SJSA1 (cell line): ENCODE measurements at regions not wholly inside any gene's neighbourhood (a gene's known extent, or its start where the extent isn't known, plus 50 kb on each side); places are given as distances from the start of the nearest gene placed in this dataset.
"Not testable (repeated sequence)": the region's sequence is repeated elsewhere in the genome, so short reads cannot be mapped to it uniquely, and the experiment has no call there.

Experiments used
- DNase-seq, 2 experiments: peaks; one replicate each; pipeline ENCODE4 v3.0.0-alpha.2; 2015 to 2020; ENCODE audit warnings: low spot score in 2 of 2, low read depth in 1 of 2
- H3K27ac ChIP-seq: fragments of 250-450 bp; sonication (Bioruptor Pico); 2 replicates; pipeline ENCODE4 v1.5.1; 2020; ENCODE audit warnings: mild to moderate bottlenecking, moderate library complexity
- H3K27me3 ChIP-seq: fragments of 250-450 bp; sonication (Bioruptor Pico); replicated peaks from 2 replicates; pipeline ENCODE4 v1.5.1; 2020; ENCODE audit warnings: mild to moderate bottlenecking, moderate library complexity
- H3K36me3 ChIP-seq: fragments of 250-450 bp; sonication (Bioruptor Pico); 2 replicates; pipeline ENCODE4 v1.5.1; 2020; ENCODE audit warnings: mild to moderate bottlenecking
- H3K4me1 ChIP-seq: fragments of 250-450 bp; sonication (Bioruptor Pico); replicated peaks from 2 replicates; pipeline ENCODE4 v1.6.1; 2021; ENCODE audit warnings: mild to moderate bottlenecking
- H3K4me3 ChIP-seq: fragments of 250-450 bp; sonication (Bioruptor Pico); 2 replicates; pipeline ENCODE4 v1.5.1; 2020; ENCODE audit warnings: mild to moderate bottlenecking
- H3K9me3 ChIP-seq: fragments of 250-450 bp; sonication (Bioruptor Pico); replicated peaks from 2 replicates; pipeline ENCODE4 v1.5.1; 2020; ENCODE audit warnings: mild to moderate bottlenecking

DNA sequence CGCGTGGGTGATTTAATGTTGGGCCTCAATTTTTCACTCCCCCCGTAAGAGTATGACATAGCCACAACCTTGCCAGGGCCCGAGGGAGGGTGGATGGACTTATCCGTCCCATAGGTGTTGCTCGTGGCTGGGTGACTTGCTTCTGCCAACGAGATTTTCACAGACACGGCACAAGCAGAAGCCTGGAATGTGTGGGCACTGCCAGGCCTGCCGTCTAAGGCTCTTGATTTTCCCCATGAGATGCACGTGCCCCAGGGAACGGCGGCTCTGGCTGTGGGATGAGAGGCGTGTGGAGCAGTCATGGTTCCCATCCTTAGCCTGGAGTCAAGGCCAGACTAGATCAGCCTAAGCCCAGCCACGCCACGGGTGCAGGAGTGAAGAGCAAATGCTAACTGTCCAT lies 58.6 kb upstream of the APOD start:
- H3K27ac ChIP-seq, DNase-seq, H3K9me3 ChIP-seq, H3K4me1 ChIP-seq, H3K27me3 ChIP-seq, H3K36me3 ChIP-seq, H3K4me3 ChIP-seq: not testable (repeated sequence)

GRCh38 chr3:195638456-195638855 lies 54.7 kb upstream of the APOD start:
- H3K27ac ChIP-seq, H3K27me3 ChIP-seq, H3K4me1 ChIP-seq, DNase-seq, H3K9me3 ChIP-seq, H3K36me3 ChIP-seq, H3K4me3 ChIP-seq: not testable (repeated sequence)

DNA sequence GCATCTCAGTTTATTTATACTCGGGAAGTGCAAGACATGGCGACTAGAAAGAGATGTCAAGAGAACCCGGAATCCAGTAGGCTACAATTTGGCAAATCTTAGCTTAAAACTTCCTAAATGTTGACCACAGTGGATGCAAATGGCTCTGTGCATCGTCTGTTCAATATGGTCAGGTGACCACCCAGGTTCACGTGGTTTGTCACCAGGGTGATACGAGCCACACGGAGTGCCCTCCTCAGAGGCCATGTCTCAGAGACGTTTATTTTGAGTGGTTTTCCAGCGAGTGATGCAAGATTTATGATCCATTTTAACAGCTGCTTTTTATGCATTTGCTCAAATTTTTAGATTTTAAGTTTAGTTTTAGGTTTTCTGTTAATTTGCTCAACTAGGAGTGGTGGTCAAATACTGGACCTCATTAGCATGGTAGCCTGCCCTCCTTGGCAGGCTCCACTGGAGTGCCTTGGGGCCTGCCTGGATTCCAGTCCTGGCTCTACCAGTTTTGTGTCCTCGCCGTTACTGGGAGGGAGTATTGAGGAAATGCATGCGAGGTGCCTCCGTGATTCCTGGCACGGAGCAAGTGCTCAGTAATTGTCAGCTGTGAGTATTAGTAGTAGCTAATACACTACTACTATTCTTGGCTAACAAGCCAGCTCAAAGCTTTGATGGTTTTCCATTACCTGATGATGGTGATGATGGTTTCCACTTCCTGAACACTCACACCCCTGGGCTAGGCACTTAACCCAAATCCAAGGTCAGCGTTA lies 53.9 kb upstream of the APOD start:
- DNase-seq, H3K4me3 ChIP-seq, H3K4me1 ChIP-seq, H3K27me3 ChIP-seq, H3K27ac ChIP-seq, H3K36me3 ChIP-seq, H3K9me3 ChIP-seq: not testable (repeated sequence)

GRCh38 chr3:195637011-195637410 lies 53.3 kb upstream of the APOD start:
- H3K27ac ChIP-seq, H3K9me3 ChIP-seq, H3K4me3 ChIP-seq, H3K4me1 ChIP-seq, H3K36me3 ChIP-seq, DNase-seq, H3K27me3 ChIP-seq: not testable (repeated sequence)

DNA sequence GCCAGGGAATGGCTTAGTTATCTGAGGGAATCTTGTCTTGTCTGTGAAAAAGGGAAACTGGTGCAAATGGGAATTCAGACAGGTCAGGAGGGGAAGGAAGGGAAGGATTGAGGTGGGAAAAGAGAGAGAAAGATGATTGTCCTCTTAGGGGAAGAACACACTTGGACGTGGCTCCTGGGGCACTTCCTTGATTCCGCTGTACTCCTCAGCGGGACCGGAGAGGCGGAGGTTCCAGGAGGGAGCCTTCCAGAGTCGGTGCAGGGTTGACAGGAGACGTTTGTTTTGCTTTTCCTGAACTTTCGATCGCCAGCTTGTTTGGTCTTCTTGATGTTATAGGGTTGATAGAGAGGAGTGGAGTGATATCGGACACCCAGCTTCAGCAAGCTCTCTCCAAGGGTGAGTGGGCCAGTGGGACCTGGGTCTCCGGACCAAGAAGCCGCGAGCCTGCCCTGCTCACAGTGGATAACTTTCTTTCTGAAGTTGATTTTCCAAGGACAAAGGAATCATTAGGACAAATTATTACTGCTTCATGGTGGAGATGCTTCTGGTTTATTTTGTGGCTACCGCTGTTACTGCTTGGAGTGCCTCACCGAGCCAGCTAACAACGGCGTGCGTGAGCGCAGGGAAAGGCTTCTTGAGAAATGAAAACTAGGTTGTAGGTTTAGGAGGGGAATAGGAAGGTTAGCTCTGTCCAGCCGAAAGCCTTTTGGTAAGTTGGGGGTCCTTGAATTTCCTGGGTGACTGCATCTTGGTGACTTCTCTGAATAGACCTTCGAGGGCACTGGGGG lies 52.4 kb upstream of the APOD start:
- not testable (repeated sequence) for DNase-seq, H3K4me3 ChIP-seq, H3K9me3 ChIP-seq, H3K27ac ChIP-seq, H3K4me1 ChIP-seq, H3K36me3 ChIP-seq, H3K27me3 ChIP-seq

- H3K4me3 ChIP-seq, H3K9me3 ChIP-seq, DNase-seq: not testable (repeated sequence)
These were observed 51.6 kb upstream of the APOD start for GRCh38 chr3:195635262-195635873.

GRCh38 chr3:195634426-195635261 lies 50.9 kb upstream of the APOD start:
- H3K4me1 ChIP-seq, H3K36me3 ChIP-seq, H3K9me3 ChIP-seq, H3K27me3 ChIP-seq, H3K27ac ChIP-seq, H3K4me3 ChIP-seq, DNase-seq: not testable (repeated sequence)

More at GRCh38 chr3:195635262-195635873, 51.6 kb upstream of the APOD start:
- H3K4me1 ChIP-seq, H3K27ac ChIP-seq, H3K27me3 ChIP-seq, H3K36me3 ChIP-seq: not testable (repeated sequence)
